GM21723 (cell line): ENCODE measurements at regions not wholly inside any gene's neighbourhood (a gene's known extent, or its start where the extent isn't known, plus 50 kb on each side); places are given as distances from the start of the nearest gene placed in this dataset.
A peak's percentile ranks its signal among the peaks of the same experiment; 100 is the strongest.

Experiments used
- ATAC-seq: cut with Tn5 transposase; IDR thresholded peaks from one replicate; pipeline ENCODE4 v1.9.1; 2021; ENCODE audit warnings: mild to moderate bottlenecking, moderate library complexity; ENCODE audit not compliant: unreplicated experiment

DNA sequence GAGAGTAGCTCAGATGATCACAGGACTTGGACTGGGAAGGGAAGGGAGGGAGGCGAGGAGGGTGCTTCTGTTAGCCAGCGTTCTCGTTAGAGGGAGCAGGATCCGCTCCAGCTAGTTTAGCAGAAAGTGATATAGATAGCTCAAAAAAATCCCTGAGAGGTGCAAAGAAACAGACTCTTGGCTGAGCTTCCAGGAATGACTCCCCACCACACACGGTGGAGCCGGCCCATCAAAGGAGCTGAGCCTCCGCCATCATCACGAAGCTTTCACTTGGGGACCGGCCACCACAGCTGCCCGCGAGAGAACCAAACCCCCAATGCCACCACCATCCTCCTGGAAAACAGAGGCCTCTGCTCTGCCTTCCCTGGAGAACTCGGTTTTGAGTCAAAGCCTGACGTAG lies 124.6 kb upstream of the BCL2L14 start:
- ATAC-seq, result no peak

DNA sequence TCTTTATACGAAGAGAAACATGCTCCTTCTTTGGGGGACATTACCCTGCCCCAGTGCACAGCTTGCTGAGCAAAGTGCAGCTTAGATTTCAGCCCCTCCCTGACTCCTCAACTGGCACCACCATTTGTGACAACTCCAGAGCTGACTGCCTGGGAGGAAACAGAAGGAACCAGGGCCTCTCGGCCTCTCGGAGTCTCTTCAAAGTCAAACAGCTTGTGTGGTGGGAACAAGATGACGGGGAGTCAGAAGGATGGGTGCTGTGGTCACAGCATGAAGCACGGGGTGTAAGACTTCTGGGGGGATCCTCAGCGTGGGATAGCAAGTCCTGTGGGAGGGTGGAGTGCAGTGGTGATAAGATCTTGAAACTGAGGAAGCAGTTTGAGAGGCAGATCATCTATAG lies 123.5 kb upstream of the BCL2L14 start:
- ATAC-seq, result no peak

- no peak for ATAC-seq
Observed at GRCh38 chr12:11949738-11950411, 120.9 kb upstream of the BCL2L14 start.

DNA sequence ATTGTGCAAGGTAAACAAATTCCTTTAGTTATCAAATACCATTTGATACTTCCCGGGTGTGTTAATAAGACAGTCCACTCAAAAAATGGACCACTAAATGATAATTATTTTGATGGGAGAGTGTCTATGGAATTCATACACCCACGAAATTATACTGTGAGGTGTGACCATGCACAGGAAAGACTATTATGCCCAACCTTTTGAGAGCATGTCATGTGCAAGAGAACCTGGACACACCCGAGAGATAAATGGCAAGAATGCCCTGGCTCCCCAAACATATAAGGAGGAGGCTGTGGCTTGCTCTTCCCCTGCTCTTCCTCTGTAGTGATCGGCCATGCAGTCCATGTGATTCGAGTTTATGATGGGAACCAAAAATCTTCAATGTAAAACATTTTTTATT lies 119.5 kb upstream of the BCL2L14 start:
- ATAC-seq, result no peak

- no peak for ATAC-seq
Observed at GRCh38 chr12:11953523-11953922, 117.2 kb upstream of the BCL2L14 start.

- no peak for ATAC-seq
Observed at GRCh38 chr12:11954181-11954580, 116.6 kb upstream of the BCL2L14 start.

- ATAC-seq, result peak; percentile 60
Observed at GRCh38 chr12:11958221-11959091, 112.3 kb upstream of the BCL2L14 start.

DNA sequence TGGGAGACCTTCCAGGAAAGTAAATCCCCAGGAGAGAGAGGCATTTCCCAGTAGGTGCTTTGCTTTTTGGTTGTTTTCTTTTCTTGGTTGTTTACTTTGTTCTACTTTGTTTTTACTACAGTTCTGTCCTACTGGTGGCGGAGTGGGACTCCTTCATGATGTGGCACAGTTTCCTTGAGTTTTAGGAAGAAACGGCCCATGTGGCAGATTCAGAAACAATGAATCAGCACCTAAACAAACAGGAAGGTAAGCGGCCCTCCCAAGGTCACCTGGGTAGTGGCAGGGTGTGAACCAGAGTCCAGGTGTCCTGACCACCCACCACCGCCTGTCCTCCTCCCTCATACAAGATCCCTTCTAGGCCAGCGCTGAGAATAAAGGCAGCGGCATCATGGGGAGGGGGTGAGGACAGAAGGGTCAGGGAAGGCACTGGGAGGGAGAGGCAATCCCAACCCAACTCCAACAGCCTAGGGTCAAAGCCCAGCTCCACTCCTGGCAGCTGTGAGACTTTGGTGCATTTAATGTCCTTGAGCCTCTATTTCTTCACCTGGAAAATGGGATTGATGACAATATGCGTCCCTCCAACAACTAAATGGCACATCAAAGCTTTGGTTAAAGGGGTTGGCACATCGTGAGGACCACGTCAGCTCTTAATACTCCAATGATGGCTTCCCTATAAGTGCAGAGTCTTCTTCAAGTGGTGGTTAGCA lies 111.5 kb upstream of the BCL2L14 start:
- ATAC-seq, result no peak

GRCh38 chr12:11960646-11961045 lies 110.1 kb upstream of the BCL2L14 start:
- no peak for ATAC-seq

- no peak for ATAC-seq
Observed at GRCh38 chr12:11961686-11962085, 109.1 kb upstream of the BCL2L14 start.

DNA sequence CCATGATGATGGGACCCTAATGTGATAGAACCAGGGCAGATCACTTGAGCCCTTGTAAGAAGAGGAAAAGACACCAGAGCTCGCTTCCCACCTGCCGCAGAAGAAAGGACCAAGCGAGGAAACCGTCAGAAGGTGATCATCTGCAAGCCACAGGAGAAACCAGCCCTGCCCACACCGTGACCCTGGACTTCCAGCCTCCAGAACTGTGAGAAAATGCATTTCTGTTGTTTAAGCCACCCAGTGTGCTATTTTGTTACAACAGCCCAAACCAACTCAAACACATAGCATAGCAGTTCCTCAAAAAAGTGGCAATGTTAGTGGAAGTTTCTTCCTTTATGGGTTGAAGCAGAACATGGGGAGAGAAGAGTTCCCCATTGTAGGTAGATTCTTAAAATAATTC lies 107.9 kb upstream of the BCL2L14 start:
- no peak for ATAC-seq

GRCh38 chr12:11963841-11964471 lies 106.8 kb upstream of the BCL2L14 start:
- ATAC-seq, result no peak

GRCh38 chr12:11965258-11965910 lies 105.4 kb upstream of the BCL2L14 start:
- ATAC-seq, result no peak

GRCh38 chr12:11967376-11968047 lies 103.2 kb upstream of the BCL2L14 start:
- ATAC-seq, result no peak

- no peak for ATAC-seq
Observed at GRCh38 chr12:11968048-11968383, 102.7 kb upstream of the BCL2L14 start.

DNA sequence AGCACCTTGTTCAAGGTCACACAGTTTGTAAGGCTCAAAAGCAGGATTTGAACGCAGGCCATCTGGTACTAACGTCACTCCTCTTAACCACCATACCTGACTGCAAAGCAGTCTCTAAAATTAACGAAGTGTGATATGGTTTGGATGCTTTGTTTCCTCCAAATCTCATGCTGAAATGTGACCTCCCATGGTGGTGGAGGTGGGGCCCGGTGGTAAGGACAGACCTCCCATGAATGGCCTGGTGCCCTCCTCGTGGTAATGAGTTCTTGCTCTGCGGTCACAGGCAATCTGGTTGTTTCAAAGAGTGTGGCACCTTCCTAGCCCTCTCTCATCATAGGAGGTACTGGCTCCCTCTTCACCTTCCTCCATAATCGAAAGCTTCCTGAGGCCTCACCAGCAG lies 102.2 kb upstream of the BCL2L14 start:
- no peak for ATAC-seq

GRCh38 chr12:11969437-11970154 lies 101.1 kb upstream of the BCL2L14 start:
- ATAC-seq, result peak; percentile 93

GRCh38 chr12:11970155-11970520 lies 100.6 kb upstream of the BCL2L14 start:
- ATAC-seq, result no peak

GRCh38 chr12:11973396-11973795 lies 97.3 kb upstream of the BCL2L14 start:
- ATAC-seq, result no peak

- no peak for ATAC-seq
Observed at GRCh38 chr12:11976005-11976404, 94.7 kb upstream of the BCL2L14 start.
